ENCODE measurements at regions not wholly inside any gene's neighbourhood (a gene's known extent, or its start where the extent isn't known, plus 50 kb on each side); places are given as distances from the start of the nearest gene placed in this dataset.
A peak's percentile ranks its signal among the peaks of the same experiment; 100 is the strongest.

DNA sequence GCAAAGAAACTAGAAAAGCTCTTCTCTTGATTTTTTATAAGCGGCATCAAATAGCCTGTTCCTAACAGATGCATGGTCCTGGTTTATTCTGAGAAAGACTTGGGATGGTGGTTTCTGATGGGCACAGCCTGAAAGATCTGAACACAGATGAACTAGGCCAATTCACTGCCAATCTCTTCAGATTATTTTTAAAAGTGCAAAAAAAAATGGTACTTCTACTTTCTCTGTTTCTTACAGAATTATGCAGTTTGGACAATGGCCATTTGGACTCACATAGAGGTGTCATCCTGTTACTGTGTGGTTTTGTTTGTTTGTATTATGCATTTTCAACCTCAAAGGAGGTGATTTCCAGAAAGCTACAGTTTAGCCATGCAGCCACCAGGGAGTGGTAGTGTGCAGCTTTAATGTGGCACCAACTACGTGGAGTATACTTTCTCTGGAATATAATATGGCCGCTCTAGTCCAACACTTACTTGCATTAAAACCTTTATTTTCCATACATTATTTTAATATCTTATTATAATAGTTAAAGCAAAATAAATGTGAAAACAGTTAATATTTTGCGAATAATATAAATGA is 469.8 kb upstream of the KIRREL3 start:
- Histone ChIP-seq H3K27ac (ENCODE audit: low read depth) (no peak overlapping the region), H3K27me3 (ENCODE audit: insufficient read depth) (no peaks in the 10 kb centered on the region), H3K4me2 (no peak overlapping the region), H3F3A (replicated peaks; ENCODE audit: low read depth) (no peaks in the 10 kb centered on the region), H2AFZ (no peak overlapping the region), H3K4me3 (no peak overlapping the region), H3K9me2 (ENCODE audit: insufficient read depth) (0 out of 2 replicates have a peak, but pooled peaks cover 6% of the 10 kb centered on the region), H3K79me2 (replicated peaks; ENCODE audit: insufficient read depth) (no peaks in the 10 kb centered on the region), H3K36me3 (ENCODE audit: insufficient read depth) (no peaks in the 10 kb centered on the region), H4K20me1 (replicated peaks; ENCODE audit: insufficient read depth) (no peaks in the 10 kb centered on the region), H3K4me1 (ENCODE audit: insufficient read depth) (no peaks in the 10 kb centered on the region)
- Mint-ChIP-seq H3K27me3 (ENCODE audit: insufficient read depth, low read depth, poor library complexity) (peaks cover 2% of the 10 kb centered on the region), H3K27ac (no peak overlapping the region), H3K4me1 (no peaks in the 10 kb centered on the region), H3K36me3 (ENCODE audit: low read depth) (no peaks in the 10 kb centered on the region; the same call in 2 of the 3 replicates), H3K9me3 (no peaks in the 10 kb centered on the region), H3K4me3 (no peak overlapping the region)
- ATAC-seq (peak; percentile 48), DNase-seq (ENCODE audit: low spot score) (peak; percentile 56)
- TF ChIP-seq CREB1 (CRISPR knock-in tag; IDR thresholded peaks at IDR 0.05; ENCODE audit: low read depth): no peak
- TF ChIP-seq, protein P1, sequence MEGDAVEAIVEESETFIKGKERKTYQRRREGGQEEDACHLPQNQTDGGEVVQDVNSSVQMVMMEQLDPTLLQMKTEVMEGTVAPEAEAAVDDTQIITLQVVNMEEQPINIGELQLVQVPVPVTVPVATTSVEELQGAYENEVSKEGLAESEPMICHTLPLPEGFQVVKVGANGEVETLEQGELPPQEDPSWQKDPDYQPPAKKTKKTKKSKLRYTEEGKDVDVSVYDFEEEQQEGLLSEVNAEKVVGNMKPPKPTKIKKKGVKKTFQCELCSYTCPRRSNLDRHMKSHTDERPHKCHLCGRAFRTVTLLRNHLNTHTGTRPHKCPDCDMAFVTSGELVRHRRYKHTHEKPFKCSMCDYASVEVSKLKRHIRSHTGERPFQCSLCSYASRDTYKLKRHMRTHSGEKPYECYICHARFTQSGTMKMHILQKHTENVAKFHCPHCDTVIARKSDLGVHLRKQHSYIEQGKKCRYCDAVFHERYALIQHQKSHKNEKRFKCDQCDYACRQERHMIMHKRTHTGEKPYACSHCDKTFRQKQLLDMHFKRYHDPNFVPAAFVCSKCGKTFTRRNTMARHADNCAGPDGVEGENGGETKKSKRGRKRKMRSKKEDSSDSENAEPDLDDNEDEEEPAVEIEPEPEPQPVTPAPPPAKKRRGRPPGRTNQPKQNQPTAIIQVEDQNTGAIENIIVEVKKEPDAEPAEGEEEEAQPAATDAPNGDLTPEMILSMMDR (conservative IDR thresholded peaks at IDR 0.05; ENCODE audit: low read depth in 2 of 2): peak; percentile 65 to 77

DNA sequence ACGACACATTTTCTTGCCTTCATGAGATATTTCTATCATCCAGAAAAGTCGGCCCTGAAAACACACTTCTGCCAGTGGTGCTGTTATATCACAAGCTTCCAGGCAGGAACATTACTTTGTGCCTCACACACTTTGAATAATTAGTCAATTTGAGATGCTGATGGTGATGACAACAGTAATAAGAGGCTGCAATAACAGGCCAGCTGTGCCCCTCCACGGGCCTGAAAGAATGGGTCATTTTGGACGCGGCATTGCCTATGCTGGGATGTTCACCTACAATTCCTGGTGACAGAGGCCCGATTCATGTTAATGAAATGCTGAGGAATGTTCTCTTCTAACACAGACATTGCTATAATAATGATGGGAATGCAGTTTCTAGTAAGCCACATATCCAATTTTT is 463.8 kb upstream of the KIRREL3 start:
- no peak overlapping the region for H2AFZ ChIP-seq
- H3K4me3 ChIP-seq: no peak overlapping the region
- no peaks in the 10 kb centered on the region for H3F3A ChIP-seq (replicated peaks; ENCODE audit: low read depth)
- ATAC-seq (no peak), DNase-seq (ENCODE audit: low spot score) (no peak)
- H3K4me1 ChIP-seq (ENCODE audit: insufficient read depth): no peaks in the 10 kb centered on the region
- Mint-ChIP-seq H3K9me3 (no peaks in the 10 kb centered on the region), H3K27me3 (ENCODE audit: insufficient read depth, low read depth, poor library complexity) (no peaks in the 10 kb centered on the region), H3K36me3 (ENCODE audit: low read depth) (no peaks in the 10 kb centered on the region), H3K4me1 (no peaks in the 10 kb centered on the region), H3K4me3 (no peak overlapping the region), H3K27ac (no peak overlapping the region)
- H3K36me3 ChIP-seq (ENCODE audit: insufficient read depth): no peaks in the 10 kb centered on the region
- H3K27ac ChIP-seq (ENCODE audit: low read depth): no peak overlapping the region
- H3K27me3 ChIP-seq (ENCODE audit: insufficient read depth): no peaks in the 10 kb centered on the region
- no peak for TF ChIP-seq ZNF331 (CRISPR knock-in tag; IDR thresholded peaks at IDR 0.05; ENCODE audit: low read depth)
- TF ChIP-seq, protein P2, sequence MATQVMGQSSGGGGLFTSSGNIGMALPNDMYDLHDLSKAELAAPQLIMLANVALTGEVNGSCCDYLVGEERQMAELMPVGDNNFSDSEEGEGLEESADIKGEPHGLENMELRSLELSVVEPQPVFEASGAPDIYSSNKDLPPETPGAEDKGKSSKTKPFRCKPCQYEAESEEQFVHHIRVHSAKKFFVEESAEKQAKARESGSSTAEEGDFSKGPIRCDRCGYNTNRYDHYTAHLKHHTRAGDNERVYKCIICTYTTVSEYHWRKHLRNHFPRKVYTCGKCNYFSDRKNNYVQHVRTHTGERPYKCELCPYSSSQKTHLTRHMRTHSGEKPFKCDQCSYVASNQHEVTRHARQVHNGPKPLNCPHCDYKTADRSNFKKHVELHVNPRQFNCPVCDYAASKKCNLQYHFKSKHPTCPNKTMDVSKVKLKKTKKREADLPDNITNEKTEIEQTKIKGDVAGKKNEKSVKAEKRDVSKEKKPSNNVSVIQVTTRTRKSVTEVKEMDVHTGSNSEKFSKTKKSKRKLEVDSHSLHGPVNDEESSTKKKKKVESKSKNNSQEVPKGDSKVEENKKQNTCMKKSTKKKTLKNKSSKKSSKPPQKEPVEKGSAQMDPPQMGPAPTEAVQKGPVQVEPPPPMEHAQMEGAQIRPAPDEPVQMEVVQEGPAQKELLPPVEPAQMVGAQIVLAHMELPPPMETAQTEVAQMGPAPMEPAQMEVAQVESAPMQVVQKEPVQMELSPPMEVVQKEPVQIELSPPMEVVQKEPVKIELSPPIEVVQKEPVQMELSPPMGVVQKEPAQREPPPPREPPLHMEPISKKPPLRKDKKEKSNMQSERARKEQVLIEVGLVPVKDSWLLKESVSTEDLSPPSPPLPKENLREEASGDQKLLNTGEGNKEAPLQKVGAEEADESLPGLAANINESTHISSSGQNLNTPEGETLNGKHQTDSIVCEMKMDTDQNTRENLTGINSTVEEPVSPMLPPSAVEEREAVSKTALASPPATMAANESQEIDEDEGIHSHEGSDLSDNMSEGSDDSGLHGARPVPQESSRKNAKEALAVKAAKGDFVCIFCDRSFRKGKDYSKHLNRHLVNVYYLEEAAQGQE (IDR thresholded peaks at IDR 0.05; ENCODE audit: unreplicated experiment): no peak
- TF ChIP-seq, protein P3, sequence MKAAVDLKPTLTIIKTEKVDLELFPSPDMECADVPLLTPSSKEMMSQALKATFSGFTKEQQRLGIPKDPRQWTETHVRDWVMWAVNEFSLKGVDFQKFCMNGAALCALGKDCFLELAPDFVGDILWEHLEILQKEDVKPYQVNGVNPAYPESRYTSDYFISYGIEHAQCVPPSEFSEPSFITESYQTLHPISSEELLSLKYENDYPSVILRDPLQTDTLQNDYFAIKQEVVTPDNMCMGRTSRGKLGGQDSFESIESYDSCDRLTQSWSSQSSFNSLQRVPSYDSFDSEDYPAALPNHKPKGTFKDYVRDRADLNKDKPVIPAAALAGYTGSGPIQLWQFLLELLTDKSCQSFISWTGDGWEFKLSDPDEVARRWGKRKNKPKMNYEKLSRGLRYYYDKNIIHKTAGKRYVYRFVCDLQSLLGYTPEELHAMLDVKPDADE (IDR thresholded peaks at IDR 0.05): no peak
- H3K4me2 ChIP-seq: no peak overlapping the region
- no peaks in the 10 kb centered on the region for H3K79me2 ChIP-seq (replicated peaks; ENCODE audit: insufficient read depth)
- no peaks in the 10 kb centered on the region for H4K20me1 ChIP-seq (replicated peaks; ENCODE audit: insufficient read depth)
- no peaks in the 10 kb centered on the region for H3K9me2 ChIP-seq (ENCODE audit: insufficient read depth)

All from GM23338 (cell line).